ENCODE measurements at regions not wholly inside any gene's neighbourhood (a gene's known extent, or its start where the extent isn't known, plus 50 kb on each side); places are given as distances from the start of the nearest gene placed in this dataset.
A peak's percentile ranks its signal among the peaks of the same experiment; 100 is the strongest.

DNA sequence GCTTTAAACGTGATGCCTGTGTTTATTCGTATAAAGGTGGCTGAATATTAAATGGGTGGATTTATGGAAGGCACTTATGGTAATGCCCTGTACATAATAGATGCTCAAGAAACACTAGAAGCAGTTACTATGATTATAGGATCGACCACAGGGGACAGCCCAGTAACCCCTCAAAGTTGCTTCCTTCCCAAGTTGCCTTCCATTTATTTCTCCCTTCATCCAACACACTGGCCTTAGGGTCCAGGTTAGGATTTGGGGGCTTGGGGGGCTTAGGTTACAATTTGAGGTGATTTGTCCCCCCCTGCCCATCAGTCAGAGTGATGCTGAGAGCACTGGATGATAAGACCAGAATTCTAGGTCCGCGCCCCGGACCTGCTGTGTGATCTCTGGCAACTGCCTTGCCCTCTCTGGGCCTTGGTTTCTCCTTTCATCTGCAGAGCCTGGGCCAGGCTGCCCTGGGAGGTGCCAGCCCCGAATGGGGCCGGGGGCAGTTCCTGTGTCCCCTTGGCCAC is 101.5 kb downstream of the CEBPB start:
- no peaks in the 10 kb centered on the region for H3K9me3 Mint-ChIP-seq (ENCODE audit: low read depth, unreplicated experiment)
- H3K4me1 Mint-ChIP-seq (ENCODE audit: low read depth, unreplicated experiment) = peaks cover 32% of the 10 kb centered on the region
- CTCF ChIA-PET = interaction anchor here (0.6 to 0.8 kb wide), 3 partner anchors 17 to 93 kb away, joined by 3 to 9 read pairs (median 5); no protein-coding TSS in a partner anchor
- intact Hi-C loops (cut with micrococcal nuclease; ENCODE audit: unreplicated experiment) = no loop called here
- TF ChIP-seq, protein P1, sequence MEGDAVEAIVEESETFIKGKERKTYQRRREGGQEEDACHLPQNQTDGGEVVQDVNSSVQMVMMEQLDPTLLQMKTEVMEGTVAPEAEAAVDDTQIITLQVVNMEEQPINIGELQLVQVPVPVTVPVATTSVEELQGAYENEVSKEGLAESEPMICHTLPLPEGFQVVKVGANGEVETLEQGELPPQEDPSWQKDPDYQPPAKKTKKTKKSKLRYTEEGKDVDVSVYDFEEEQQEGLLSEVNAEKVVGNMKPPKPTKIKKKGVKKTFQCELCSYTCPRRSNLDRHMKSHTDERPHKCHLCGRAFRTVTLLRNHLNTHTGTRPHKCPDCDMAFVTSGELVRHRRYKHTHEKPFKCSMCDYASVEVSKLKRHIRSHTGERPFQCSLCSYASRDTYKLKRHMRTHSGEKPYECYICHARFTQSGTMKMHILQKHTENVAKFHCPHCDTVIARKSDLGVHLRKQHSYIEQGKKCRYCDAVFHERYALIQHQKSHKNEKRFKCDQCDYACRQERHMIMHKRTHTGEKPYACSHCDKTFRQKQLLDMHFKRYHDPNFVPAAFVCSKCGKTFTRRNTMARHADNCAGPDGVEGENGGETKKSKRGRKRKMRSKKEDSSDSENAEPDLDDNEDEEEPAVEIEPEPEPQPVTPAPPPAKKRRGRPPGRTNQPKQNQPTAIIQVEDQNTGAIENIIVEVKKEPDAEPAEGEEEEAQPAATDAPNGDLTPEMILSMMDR (IDR thresholded peaks at IDR 0.05; ENCODE audit: unreplicated experiment) = no peak
- BruUV-seq (replicated peaks) = no TSS peak
- H3K4me3 Mint-ChIP-seq (ENCODE audit: low read depth, unreplicated experiment) = no peak overlapping the region
- DNase-seq = no peak
- H3K27me3 Mint-ChIP-seq (ENCODE audit: unreplicated experiment) = no peaks in the 10 kb centered on the region
- H3K36me3 Mint-ChIP-seq (ENCODE audit: insufficient read depth, unreplicated experiment) = peaks cover 5% of the 10 kb centered on the region
- H3K27ac Mint-ChIP-seq (ENCODE audit: unreplicated experiment) = peak overlapping the region; percentile 37

DNA sequence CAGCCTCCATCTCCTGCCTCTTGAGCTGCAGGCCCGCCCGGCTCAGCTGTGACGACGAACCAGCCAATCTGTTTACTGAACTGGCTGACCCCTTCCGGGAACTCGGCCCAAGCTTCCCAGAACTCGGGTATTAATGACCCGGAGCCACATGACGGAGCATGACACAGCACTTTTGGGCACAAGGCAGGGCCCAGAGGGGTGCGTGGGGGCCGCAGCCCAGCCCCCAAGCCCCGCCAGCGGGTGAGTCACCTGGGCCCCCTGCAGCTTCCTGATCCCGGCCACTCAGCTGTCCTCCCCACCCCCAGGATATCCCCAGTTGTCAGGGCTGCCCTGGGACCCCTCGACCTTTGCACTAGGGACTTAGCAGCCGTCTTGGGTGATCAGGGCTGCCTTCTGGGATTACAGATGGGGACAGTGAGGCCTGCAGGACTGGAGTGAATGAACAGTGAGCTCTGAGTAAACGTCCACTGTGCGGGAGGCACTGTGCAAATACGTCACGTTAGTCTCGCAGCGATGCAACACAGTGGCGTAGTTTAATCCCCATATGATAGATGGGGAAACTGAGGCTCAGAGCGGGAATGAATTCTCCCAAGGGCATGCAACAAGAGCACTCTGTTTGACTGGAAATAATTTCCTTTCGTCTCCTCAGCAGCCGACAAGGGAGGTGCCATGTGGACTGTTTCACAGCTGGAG is 102.1 kb downstream of the CEBPB start:
- TF ChIP-seq, protein P1 (IDR thresholded peaks at IDR 0.05; ENCODE audit: unreplicated experiment) = no peak
- Mint-ChIP-seq H3K4me1 (ENCODE audit: low read depth, unreplicated experiment) (peaks cover 34% of the 10 kb centered on the region), H3K9me3 (ENCODE audit: low read depth, unreplicated experiment) (no peaks in the 10 kb centered on the region), H3K36me3 (ENCODE audit: insufficient read depth, unreplicated experiment) (peaks cover 5% of the 10 kb centered on the region), H3K4me3 (ENCODE audit: low read depth, unreplicated experiment) (no peak overlapping the region), H3K27me3 (ENCODE audit: unreplicated experiment) (no peaks in the 10 kb centered on the region), H3K27ac (ENCODE audit: unreplicated experiment) (peak overlapping the region; percentile 37)
- intact Hi-C loops (cut with micrococcal nuclease; ENCODE audit: unreplicated experiment) = no loop called here
- BruUV-seq (replicated peaks) = no TSS peak
- DNase-seq = peak; percentile 85
- CTCF ChIA-PET = interaction anchor here (0.6 to 0.8 kb wide), 3 partner anchors 16 to 94 kb away, joined by 3 to 9 read pairs (median 5); no protein-coding TSS in a partner anchor

DNA sequence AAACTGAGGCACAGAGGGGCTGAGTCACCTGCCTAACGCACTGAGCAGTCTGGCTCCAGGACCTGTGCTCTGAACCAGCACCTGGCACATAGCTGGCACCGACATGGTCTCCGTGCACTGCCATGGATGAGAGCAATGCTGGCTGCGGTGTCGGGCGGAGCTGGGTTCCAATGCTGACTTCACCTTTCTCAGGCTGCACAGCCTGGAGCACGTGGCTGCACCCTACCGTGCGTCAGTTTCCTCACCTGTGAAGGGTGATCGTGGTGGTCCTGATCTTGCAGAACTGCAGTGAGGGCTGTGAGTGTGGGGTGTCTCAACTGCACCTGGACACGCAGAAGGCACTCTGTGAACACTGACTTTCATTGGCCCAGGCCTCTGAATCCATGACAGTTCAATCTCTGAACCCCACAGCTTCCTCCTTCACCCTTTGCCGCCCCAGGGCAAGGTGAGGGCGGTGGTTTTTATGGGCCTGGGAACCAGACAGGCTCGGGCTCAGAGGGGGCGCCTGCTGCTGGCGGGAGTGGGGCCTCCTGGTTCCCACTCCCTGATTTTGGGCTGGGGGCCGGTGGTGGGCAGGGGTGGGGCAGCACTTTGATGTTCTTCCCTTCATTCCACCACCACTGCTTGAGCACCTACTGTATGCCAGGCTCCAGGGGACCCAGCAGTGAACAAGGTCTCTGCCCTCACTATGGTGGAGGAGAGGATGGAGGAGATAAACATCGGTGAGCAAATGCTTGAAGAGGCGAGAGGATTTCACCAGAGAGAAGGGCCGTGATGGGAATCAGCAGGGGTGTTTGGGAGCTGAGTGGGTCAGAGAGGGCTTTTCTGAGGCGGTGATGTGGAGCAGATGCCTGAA is 102.9 kb downstream of the CEBPB start:
- H3K4me3 Mint-ChIP-seq (ENCODE audit: low read depth, unreplicated experiment) = no peak overlapping the region
- no TSS peak for BruUV-seq (replicated peaks)
- peaks cover 5% of the 10 kb centered on the region for H3K36me3 Mint-ChIP-seq (ENCODE audit: insufficient read depth, unreplicated experiment)
- CTCF ChIA-PET = interaction anchor here (0.8 kb wide), 1 partner anchor 15 kb away, joined by 5 read pairs; no protein-coding TSS in a partner anchor
- intact Hi-C loops (cut with micrococcal nuclease; ENCODE audit: unreplicated experiment) = no loop called here
- H3K9me3 Mint-ChIP-seq (ENCODE audit: low read depth, unreplicated experiment) = no peaks in the 10 kb centered on the region
- TF ChIP-seq, protein P1 (IDR thresholded peaks at IDR 0.05; ENCODE audit: unreplicated experiment) = no peak
- no peaks in the 10 kb centered on the region for H3K27me3 Mint-ChIP-seq (ENCODE audit: unreplicated experiment)
- no peak for DNase-seq
- peaks cover 41% of the 10 kb centered on the region for H3K4me1 Mint-ChIP-seq (ENCODE audit: low read depth, unreplicated experiment)
- peak overlapping the region; percentile 29 for H3K27ac Mint-ChIP-seq (ENCODE audit: unreplicated experiment)

DNA sequence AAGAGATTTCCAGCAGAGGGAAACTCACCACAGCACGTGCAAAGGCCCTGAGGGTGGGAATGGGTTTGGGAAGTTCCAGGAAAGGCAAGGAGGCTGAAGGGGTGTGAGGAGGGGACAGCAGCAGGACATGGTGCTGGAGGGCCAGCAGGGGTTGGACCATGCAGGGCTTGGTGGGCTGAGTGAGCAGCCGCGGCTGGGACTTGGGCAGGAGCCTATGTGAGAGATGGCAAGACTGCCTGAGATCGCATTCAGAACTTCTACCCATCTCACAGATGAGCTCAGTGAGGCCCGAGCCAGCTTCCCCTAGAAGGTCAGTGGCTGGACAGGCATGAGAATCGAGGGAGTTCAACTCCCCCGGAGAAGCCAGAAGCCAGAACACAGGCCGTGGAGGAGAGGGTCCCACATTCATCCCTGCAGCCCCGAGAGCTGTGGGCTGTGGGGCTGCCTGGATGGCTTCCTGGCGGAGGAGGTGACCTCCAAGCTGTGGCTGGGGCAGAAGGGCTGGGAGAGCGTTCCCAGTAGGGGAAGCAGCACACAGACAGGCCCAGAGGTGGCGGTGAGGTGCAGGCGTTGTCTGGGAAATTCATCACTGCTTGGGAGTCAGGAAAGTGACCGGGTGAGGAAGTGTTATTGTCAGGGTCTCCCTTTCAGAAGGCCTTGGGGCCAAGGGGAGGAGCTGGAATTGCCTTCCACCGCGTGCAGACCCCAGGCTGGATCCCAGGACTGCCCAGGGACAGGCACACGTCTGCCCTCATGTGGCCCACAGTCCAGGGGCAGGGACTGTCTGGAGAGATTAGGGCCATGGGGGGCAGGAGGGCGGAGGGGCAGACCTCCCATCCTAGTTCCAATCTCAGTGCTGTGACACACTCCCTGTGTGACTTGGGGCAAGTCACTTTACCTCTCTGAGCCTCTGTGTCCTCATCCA is 103.8 kb downstream of the CEBPB start:
- no peaks in the 10 kb centered on the region for H3K9me3 Mint-ChIP-seq (ENCODE audit: low read depth, unreplicated experiment)
- peak overlapping the region; percentile 29 for H3K27ac Mint-ChIP-seq (ENCODE audit: unreplicated experiment)
- peaks cover 44% of the 10 kb centered on the region for H3K4me1 Mint-ChIP-seq (ENCODE audit: low read depth, unreplicated experiment)
- intact Hi-C loops (cut with micrococcal nuclease; ENCODE audit: unreplicated experiment) = no loop called here
- H3K36me3 Mint-ChIP-seq (ENCODE audit: insufficient read depth, unreplicated experiment) = peaks cover 5% of the 10 kb centered on the region
- TF ChIP-seq, protein P1 (IDR thresholded peaks at IDR 0.05; ENCODE audit: unreplicated experiment) = no peak
- H3K4me3 Mint-ChIP-seq (ENCODE audit: low read depth, unreplicated experiment) = no peak overlapping the region
- H3K27me3 Mint-ChIP-seq (ENCODE audit: unreplicated experiment) = no peaks in the 10 kb centered on the region
- DNase-seq = no peak
- BruUV-seq (replicated peaks) = no TSS peak
- CTCF ChIA-PET = interaction anchor here (1.6 kb wide), 1 partner anchor 75 kb away, joined by 4 read pairs; no protein-coding TSS in a partner anchor
